ENCODE measurements at regions not wholly inside any gene's neighbourhood (a gene's known extent, or its start where the extent isn't known, plus 50 kb on each side); places are given as distances from the start of the nearest gene placed in this dataset.

GRCh38 chr7:153396475-153396874 lies 636.9 kb downstream of the ACTR3B start:
- no peaks in the 10 kb centered on the region for H3F3A ChIP-seq (ENCODE audit: insufficient read depth, low read length, poor library complexity, severe bottlenecking)
- H3K27ac ChIP-seq (ENCODE audit: low read length) = no peak overlapping the region
- H3K9me3 ChIP-seq (ENCODE audit: low read length) = no peaks in the 10 kb centered on the region
- TF ChIP-seq POLR2AphosphoS5 (IDR thresholded peaks at IDR 0.05) (no peak), MXI1 (conservative IDR thresholded peaks at IDR 0.05; ENCODE audit: poor library complexity, severe bottlenecking) (no peak), RAD21 (conservative IDR thresholded peaks at IDR 0.05) (no peak), TAF1 (IDR thresholded peaks at IDR 0.05; ENCODE audit: low read depth) (no peak), EP300 (conservative IDR thresholded peaks at IDR 0.05; ENCODE audit: poor library complexity, severe bottlenecking) (no peak), SMC3 (conservative IDR thresholded peaks at IDR 0.05; ENCODE audit: poor library complexity) (no peak)
- TF ChIP-seq, protein P1, sequence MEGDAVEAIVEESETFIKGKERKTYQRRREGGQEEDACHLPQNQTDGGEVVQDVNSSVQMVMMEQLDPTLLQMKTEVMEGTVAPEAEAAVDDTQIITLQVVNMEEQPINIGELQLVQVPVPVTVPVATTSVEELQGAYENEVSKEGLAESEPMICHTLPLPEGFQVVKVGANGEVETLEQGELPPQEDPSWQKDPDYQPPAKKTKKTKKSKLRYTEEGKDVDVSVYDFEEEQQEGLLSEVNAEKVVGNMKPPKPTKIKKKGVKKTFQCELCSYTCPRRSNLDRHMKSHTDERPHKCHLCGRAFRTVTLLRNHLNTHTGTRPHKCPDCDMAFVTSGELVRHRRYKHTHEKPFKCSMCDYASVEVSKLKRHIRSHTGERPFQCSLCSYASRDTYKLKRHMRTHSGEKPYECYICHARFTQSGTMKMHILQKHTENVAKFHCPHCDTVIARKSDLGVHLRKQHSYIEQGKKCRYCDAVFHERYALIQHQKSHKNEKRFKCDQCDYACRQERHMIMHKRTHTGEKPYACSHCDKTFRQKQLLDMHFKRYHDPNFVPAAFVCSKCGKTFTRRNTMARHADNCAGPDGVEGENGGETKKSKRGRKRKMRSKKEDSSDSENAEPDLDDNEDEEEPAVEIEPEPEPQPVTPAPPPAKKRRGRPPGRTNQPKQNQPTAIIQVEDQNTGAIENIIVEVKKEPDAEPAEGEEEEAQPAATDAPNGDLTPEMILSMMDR (IDR thresholded peaks at IDR 0.05; ENCODE audit: poor library complexity, severe bottlenecking) = no peak
- TF ChIP-seq, protein P2, sequence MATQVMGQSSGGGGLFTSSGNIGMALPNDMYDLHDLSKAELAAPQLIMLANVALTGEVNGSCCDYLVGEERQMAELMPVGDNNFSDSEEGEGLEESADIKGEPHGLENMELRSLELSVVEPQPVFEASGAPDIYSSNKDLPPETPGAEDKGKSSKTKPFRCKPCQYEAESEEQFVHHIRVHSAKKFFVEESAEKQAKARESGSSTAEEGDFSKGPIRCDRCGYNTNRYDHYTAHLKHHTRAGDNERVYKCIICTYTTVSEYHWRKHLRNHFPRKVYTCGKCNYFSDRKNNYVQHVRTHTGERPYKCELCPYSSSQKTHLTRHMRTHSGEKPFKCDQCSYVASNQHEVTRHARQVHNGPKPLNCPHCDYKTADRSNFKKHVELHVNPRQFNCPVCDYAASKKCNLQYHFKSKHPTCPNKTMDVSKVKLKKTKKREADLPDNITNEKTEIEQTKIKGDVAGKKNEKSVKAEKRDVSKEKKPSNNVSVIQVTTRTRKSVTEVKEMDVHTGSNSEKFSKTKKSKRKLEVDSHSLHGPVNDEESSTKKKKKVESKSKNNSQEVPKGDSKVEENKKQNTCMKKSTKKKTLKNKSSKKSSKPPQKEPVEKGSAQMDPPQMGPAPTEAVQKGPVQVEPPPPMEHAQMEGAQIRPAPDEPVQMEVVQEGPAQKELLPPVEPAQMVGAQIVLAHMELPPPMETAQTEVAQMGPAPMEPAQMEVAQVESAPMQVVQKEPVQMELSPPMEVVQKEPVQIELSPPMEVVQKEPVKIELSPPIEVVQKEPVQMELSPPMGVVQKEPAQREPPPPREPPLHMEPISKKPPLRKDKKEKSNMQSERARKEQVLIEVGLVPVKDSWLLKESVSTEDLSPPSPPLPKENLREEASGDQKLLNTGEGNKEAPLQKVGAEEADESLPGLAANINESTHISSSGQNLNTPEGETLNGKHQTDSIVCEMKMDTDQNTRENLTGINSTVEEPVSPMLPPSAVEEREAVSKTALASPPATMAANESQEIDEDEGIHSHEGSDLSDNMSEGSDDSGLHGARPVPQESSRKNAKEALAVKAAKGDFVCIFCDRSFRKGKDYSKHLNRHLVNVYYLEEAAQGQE (IDR thresholded peaks at IDR 0.05; ENCODE audit: borderline replicate concordance) = no peak
- H4K20me1 ChIP-seq (ENCODE audit: insufficient read depth) = no peaks in the 10 kb centered on the region
- H2AFZ ChIP-seq (ENCODE audit: low read depth, low read length) = no peak overlapping the region
- H3K27me3 ChIP-seq (ENCODE audit: insufficient read depth, low read depth, low read length) = no peaks in the 10 kb centered on the region
- no peak overlapping the region for H3K9ac ChIP-seq (ENCODE audit: low read length)
- H3K4me3 ChIP-seq (ENCODE audit: low read length) = no peak overlapping the region
- H3K4me2 ChIP-seq (ENCODE audit: low read length) = no peak overlapping the region
- H3K9me2 ChIP-seq (ENCODE audit: insufficient read depth, low read length) = no peaks in the 10 kb centered on the region
- H3K79me2 ChIP-seq (replicated peaks; ENCODE audit: insufficient read depth, low read length) = no peaks in the 10 kb centered on the region
- H3K36me3 ChIP-seq (ENCODE audit: insufficient read depth, low read length) = no peaks in the 10 kb centered on the region

DNA sequence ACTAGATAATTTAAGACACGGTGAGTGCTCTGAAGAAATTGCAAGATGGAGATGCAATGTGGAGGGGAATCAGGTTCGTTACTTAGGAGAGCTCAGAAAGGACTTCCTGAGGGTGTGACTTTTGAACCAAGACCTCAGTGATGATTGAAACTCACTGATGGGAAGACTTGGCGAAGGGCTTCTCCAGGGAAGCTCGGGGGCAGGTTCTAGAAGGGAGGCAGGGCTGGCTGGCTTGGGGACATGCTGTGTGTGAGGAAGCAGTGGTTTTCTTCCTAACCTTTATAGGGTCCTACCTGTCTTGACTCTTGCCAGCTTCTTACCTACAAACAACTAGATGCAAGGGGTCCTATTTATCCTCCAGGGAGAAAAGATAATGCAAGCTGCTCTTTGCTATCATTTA lies 637.9 kb downstream of the ACTR3B start:
- Histone ChIP-seq H3K27me3 (ENCODE audit: insufficient read depth, low read depth, low read length) (no peaks in the 10 kb centered on the region), H3K9me3 (ENCODE audit: low read length) (no peaks in the 10 kb centered on the region), H3K9ac (ENCODE audit: low read length) (no peak overlapping the region), H2AFZ (ENCODE audit: low read depth, low read length) (no peak overlapping the region), H3K9me2 (ENCODE audit: insufficient read depth, low read length) (no peaks in the 10 kb centered on the region), H3K4me2 (ENCODE audit: low read length) (no peak overlapping the region), H4K20me1 (ENCODE audit: insufficient read depth) (no peaks in the 10 kb centered on the region), H3F3A (ENCODE audit: insufficient read depth, low read length, poor library complexity, severe bottlenecking) (no peaks in the 10 kb centered on the region), H3K36me3 (ENCODE audit: insufficient read depth, low read length) (no peaks in the 10 kb centered on the region), H3K79me2 (replicated peaks; ENCODE audit: insufficient read depth, low read length) (no peaks in the 10 kb centered on the region), H3K27ac (ENCODE audit: low read length) (no peak overlapping the region), H3K4me3 (ENCODE audit: low read length) (no peak overlapping the region)
- TF ChIP-seq, protein P1 (IDR thresholded peaks at IDR 0.05; ENCODE audit: poor library complexity, severe bottlenecking) = no peak
